ENCODE measurements at regions not wholly inside any gene's neighbourhood (a gene's known extent, or its start where the extent isn't known, plus 50 kb on each side); places are given as distances from the start of the nearest gene placed in this dataset.

- no peak for TF ChIP-seq CTCF (IDR thresholded peaks at IDR 0.05)
- no peak for TF ChIP-seq POLR2A (IDR thresholded peaks at IDR 0.05)
Measured at GRCh38 chrX:149199734-149200133, 305.4 kb downstream of the IDS start.
